ENCODE measurements at regions not wholly inside any gene's neighbourhood (a gene's known extent, or its start where the extent isn't known, plus 50 kb on each side); places are given as distances from the start of the nearest gene placed in this dataset.

DNA sequence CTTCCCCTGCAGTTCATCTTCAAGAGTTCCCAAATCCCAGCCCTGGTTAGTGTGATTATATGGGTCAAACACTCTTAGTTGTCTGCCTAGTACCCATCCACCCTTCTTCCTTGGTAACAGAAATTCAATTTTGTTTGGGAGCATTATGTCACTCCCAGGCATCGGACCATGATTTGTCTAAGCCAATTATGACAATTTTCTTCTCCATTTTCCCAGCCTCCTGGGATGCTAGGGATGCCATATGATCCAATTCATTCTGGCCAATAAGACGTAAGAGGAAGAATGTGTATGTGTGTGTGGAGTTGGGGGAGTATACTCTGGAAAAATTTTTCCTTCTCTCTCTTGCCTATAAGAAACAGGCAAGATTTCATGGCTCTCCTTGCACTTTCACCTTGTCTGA, 465.9 kb downstream of the MID1IP1 start:
- TF ChIP-seq, protein P1, sequence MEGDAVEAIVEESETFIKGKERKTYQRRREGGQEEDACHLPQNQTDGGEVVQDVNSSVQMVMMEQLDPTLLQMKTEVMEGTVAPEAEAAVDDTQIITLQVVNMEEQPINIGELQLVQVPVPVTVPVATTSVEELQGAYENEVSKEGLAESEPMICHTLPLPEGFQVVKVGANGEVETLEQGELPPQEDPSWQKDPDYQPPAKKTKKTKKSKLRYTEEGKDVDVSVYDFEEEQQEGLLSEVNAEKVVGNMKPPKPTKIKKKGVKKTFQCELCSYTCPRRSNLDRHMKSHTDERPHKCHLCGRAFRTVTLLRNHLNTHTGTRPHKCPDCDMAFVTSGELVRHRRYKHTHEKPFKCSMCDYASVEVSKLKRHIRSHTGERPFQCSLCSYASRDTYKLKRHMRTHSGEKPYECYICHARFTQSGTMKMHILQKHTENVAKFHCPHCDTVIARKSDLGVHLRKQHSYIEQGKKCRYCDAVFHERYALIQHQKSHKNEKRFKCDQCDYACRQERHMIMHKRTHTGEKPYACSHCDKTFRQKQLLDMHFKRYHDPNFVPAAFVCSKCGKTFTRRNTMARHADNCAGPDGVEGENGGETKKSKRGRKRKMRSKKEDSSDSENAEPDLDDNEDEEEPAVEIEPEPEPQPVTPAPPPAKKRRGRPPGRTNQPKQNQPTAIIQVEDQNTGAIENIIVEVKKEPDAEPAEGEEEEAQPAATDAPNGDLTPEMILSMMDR (IDR thresholded peaks at IDR 0.05; ENCODE audit: low read length): no peak
- no peak for TF ChIP-seq EZH2 (IDR thresholded peaks at IDR 0.05; ENCODE audit: borderline replicate concordance, low read length)
